GM19239 (cell line): ENCODE measurements at regions not wholly inside any gene's neighbourhood (a gene's known extent, or its start where the extent isn't known, plus 50 kb on each side); places are given as distances from the start of the nearest gene placed in this dataset.
"Not testable (repeated sequence)": the region's sequence is repeated elsewhere in the genome, so short reads cannot be mapped to it uniquely, and the experiment has no call there.

Source experiments
- DNase-seq: peaks from one replicate; pipeline ENCODE4 v3.0.0; 2011; ENCODE audit warnings: low spot score; ENCODE audit not compliant: insufficient read length
- FAIRE-seq: peaks from 2 replicates; lab custom pipeline; 2011; peaks lifted over from hg19 to GRCh38; lab: Jason Lieb, UNC

DNA sequence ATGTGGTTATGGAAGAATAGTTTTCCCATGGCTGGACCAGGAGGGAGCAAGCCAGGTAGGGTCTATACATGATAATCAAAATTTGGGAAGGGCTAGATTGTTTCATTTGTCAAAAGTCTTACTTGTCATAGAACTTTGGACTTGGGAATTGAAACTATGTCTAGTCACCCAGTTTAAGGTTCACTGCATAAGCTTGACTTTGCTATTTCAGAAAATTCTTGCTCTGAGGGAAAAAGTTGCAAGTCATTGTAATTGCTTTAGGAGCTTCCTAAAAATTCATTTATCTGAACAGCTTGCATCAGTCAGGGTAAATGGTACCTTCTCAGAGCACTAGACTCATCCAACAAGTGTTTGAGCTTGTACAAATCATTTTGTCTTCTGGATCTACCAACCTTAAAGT is 1194.7 kb downstream of the GALC start:
- FAIRE-seq (no peak), DNase-seq (no peak)

DNA sequence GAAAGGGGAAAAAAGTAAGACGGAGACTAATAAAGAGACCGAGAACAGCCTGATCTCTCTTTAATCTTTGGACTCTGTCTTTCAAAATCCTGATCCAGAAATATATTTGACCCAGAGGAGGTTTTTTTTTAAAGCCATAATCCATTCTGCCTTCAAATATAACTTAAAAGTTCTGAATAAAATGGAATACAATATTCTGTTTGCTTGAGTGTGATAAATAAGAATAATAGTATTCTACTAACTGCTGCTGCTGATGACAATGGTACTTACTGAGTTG is 1196.0 kb downstream of the GALC start:
- FAIRE-seq, result no peak
- no peak for DNase-seq

DNA sequence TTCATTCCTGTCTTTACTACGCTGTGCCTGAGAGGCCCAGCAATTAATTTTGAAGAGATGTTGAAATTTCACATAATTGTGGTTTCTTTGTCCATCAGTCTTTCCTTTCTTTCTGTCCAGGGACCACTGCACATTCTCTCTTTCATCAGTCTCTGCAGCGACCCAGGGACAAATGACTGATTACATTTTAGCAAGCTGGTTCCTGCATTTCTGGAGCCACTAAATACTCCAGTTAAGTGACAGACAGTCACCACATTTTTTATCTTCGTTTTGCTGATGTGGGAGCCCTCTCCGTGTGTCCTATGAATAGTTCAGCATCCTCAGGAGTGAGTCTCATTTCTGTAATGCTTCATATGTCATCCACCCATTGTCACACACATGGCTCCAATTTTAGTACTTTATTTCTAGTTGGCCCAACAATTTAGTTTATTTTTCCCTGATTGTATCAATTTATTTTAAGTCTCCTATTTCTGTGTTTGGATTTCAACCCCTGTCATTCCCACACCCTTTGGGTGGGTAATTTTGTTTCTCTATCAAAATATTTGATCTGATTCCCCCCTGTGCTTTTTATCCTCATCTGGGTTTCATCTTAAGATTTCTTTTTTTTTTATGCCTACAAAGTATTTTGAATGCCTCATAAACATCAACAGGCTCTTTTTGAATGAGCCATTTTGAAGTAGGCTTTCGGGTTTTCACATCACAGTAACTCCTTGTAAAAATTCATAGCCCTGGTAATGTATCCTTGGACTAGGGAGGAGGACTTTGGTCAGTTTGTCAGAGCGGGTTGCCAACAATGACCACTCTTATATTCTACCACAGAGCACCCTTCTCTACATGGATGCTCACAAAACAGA is 1196.5 kb downstream of the GALC start:
- DNase-seq (no peak), FAIRE-seq (no peak)

DNA sequence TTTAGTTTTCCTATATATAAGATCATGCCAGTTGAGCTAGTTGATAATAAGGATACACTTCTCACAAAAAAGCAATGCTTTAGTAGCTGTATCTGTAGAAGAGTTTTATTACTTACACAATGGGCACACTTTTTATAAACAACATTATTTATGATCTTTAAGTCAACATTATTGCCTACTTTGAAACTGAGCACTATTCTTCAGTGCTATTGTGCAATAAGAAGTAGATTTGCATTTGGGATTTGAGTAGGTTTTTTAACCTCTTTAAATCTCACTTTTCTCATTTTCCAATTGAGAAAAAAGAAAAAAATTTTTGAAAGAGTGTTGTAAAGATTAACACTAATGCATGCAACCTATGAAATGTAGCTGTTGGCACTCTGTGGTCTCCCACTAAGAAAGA is 1198.3 kb downstream of the GALC start:
- FAIRE-seq, result no peak
- DNase-seq, result no peak

DNA sequence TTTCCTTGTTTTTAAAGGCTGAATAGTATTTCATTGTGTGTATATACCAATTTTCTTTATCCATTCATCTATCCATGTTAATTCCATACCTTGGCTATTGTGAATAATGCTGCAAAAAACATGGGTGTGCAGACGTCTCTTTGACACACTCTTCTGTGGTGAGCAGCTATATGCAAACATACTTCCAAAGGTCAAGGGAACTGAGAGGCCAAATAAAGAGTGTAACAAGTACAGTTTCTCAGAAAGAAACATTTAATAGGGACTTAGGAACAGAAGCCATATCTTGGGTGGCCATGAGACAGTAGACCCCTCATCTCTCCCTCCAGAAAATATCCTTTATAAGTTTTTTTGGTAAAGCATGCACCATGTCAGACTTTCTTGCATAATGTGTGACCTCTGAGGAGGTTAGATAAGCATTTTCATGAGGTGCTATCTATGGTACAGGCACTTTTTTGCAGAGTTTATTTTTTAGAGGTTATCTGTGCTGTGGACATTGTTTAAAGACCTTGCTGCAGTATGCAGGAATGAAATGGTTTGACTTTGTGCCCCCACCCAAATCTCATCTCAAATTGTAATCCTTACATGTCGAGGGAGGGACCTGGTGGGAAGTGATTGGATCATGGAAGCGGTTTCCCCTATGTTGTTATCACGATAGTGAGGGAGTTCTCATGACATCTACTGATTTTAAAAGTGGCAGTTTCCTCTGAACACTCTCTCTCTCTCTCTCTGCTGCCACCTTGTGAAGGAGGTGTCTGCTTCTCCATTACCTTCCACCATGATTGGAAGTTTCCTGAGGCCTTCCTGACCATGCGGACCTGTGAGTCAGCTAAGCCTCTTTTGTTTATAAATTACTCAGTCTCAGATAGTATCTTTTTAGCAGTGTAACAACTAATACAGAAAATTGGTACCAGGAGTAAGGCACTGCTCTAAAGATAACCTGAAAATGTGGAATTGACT is 1202.3 kb downstream of the GALC start:
- FAIRE-seq (no peak), DNase-seq (no peak)

DNA sequence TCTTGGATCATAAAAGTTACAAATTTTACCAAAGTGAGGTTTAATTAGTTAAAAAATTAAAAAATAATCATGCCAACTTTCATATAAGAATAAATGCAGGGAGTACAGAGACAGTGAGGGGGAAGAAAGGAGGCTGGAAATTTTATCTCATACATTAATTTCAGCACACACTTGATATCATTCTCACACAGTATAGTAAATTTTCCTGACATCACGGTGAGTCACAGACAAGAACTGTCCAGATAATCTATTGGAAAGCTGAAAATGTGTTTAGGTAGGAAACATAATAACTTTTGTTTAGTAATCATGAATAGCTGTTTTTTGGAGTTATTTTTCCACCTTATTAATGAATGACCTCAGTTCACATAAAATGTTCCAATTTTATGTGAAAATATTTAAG is 1204.8 kb downstream of the GALC start:
- no peak for DNase-seq
- FAIRE-seq, result no peak

DNA sequence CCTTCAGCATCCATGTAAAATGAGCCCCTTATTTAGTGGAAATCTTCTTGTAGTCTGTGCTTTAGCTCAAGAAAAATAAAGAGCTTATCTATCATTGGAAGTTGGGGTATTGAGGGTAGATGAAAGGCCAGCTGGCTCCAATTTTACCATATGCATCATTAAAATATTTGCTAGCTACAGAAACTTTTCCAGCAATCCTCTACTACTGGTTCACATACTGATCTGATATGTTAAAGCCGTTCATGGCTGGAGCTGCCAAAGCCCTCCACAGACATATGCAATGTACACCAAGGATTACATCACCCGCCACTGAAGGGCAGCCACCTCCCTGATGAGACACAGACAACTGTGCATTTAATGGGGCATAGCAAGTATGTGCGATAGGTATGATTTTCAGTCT is 1205.3 kb downstream of the GALC start:
- DNase-seq (no peak), FAIRE-seq (no peak)

DNA sequence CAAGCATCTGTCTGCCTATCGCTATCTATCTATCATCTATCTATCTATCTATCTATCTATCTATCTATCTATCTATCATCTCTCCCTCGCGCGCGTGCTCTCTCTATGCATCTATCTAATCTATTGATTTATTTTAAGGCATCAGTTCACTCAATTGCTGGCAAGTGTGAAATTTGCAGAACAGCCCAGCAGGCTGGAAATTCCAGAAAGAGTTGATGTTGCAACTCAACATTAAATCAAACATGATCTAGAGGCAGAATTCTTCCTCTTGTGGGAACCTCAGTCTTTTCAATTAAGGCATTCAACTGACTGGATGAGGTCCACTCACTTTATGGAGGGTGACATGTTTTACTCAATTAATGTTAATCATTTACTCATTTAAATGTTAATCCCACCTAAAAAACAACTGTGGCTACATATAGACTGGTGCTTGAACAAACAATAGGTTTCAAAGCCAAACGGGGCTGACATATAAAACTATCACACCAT is 1210.8 kb downstream of the GALC start:
- FAIRE-seq, result no peak

DNA sequence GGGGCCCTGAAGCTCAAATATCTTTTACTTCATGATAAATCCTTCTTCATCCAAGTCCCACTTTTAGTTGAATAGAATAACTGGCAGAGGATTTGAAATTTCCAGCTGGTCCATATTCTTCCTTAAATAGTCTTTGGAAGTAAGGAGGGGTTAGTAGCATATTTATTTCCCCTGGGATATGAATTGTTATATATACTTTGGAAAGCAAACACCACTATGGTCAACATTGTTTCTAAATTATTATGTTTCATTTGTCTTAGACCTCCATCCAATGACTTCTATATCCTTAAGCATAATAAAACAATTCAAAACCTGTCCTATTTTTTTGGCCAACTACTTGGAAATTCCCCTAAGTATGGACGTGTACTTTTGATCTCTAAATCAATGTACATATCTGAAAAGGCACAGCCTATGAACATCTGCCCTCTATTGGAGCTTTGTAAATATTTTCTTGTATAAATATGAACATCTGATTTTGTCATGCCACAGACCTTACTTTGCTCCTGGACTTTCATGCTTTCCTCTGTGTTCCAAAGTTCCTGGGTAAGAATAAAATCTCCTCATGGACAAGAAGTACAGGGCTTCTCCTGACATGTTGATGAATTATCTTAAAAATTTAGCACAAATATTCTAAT is 1212.0 kb downstream of the GALC start:
- no peak for FAIRE-seq
- no peak for DNase-seq

More for the DNA sequence above, 1210.8 kb downstream of the GALC start:
- DNase-seq, result no peak

DNA sequence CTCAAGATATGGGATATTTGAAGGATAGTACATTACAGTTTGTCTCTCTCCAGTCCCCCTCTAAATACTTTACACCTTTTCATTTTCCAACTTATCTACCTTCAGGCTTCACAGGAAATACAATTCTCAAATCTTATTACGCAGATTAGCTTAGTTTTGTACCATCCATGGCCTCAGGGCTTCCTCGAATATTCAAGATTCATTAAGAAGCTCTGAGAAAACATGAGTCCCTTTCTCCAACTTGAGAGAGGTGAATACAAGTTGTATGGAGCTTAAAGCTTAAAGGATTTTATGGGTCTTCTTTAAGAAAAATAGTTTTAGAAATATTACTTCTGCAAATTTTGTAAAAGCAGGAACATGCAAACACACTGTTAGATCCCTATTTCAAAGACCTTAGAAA is 1212.5 kb downstream of the GALC start:
- FAIRE-seq (no peak), DNase-seq (no peak)

DNA sequence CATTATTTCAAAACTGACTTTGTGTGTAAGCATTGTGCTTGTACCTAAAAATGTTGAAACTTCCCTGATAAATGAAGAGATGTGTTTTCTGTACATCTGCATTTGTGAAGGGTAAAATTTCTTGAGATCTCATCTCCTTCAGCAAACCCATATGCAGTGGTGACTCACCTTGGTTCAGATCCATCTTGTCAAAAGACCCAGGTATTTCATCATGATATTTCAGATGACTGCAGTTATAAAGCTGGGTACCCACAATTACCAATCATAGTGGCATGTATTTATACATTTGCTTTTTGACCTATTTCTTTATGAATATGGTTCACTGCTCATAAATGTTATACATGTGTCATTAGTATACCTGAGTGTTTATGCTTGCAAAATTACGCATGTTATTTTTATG is 1213.6 kb downstream of the GALC start:
- DNase-seq (no peak), FAIRE-seq (no peak)

DNA sequence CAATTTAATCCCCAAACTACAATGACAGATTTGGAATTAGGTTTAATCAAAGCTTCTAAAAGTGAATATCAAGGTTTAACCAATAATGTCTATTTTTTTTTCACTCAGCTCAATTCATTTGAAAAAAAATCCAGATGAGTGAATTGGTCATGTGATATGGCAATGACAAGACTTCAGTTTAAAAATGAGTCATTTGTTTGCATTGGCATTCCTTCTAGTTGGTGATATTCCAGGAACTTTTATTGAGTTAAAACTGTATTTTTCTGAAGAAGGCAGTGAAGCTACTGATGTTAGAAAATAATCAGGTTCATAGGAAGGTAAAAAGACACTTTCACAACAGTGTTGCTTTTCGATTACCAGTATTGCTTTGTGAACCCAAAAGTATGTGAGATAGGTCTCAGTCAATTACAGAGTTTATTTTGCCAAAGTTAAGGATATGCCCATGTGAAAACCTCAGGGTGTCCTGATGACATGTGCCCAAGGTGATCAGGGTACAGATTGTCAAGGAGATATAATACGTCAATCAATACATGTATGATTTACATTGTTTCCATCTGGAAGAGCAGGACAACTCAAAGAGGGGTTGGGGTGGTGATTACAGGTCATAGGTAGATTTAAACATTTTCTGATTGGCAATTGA is 1214.9 kb downstream of the GALC start:
- DNase-seq, result no peak

DNA sequence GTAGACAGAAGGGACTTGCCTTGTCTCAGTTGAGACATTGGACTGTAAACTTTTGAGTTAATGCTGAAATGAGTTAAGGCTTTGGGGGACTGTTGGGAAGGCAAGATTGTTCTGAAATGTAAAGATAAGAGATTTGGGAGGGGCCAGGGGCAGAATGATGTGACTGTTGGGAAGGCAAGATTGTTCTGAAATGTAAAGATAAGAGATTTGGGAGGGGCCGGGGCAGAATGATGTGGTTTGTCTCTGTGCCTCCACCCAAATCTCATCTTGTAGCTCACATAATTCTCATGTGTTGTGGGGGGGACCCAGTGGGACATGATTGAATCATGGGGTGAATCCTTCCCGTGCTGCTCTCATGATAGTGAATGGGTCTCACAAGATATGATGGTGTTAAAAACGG is 1217.1 kb downstream of the GALC start:
- not testable (repeated sequence) for DNase-seq, FAIRE-seq

More for the DNA sequence above, 1214.9 kb downstream of the GALC start:
- no peak for FAIRE-seq

DNA sequence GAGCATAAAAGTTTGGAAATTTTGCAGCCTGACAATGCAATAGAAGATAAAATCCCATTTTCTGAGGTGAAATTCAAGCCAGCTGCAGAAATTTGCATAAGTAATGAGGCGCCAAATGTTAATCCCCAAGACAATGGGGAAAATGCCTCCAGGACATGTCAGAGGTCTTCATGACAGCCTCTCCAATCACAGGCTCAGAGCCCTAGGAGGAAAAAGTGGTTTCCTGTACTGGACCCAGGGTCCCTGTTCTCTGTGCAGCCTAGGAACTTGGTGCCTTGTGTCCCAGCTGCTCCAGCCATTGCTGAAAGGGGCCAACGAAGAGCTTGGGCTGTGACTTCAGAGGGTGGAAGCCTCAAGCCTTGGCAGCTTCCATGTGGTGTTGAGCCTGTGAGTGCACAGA is 1218.1 kb downstream of the GALC start:
- DNase-seq (no peak), FAIRE-seq (no peak)

DNA sequence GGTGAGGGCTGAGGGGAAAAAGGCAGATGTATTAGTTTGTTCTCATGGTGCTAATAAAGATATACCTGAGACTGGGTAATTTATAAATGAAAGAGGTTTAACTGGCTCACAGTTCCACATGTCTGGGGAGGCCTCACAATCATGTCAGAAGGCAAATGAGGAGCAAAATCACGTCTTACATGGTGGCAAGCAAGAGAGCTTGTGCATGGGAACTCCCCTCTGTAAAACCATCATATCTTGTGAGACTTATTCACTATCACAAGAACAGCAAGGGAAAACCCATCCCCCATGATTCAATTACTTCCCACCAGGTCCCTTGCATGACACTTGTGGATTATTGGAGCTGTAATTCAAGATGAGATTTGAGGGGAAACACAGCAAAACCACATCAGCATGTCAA is 1220.9 kb downstream of the GALC start:
- FAIRE-seq (no peak), DNase-seq (no peak)

DNA sequence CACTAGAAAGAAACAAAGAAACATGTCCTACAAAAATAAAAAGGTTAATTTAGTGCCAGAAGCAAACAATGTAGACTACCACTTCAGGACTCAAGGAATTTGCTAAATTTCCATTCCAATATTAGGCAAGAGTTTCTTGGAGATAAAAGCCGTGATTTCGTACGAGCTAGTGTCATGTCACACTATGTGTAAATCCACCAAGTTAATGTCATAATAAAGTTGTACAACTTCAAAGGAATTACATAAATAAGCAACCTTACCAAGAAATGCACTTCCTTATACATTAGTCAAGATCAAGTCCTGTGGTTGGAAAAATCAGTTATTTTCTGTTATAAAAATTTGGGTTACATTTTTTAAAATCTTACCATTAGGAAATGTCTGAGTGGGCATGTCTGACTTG is 1222.8 kb downstream of the GALC start:
- FAIRE-seq (no peak), DNase-seq (no peak)

DNA sequence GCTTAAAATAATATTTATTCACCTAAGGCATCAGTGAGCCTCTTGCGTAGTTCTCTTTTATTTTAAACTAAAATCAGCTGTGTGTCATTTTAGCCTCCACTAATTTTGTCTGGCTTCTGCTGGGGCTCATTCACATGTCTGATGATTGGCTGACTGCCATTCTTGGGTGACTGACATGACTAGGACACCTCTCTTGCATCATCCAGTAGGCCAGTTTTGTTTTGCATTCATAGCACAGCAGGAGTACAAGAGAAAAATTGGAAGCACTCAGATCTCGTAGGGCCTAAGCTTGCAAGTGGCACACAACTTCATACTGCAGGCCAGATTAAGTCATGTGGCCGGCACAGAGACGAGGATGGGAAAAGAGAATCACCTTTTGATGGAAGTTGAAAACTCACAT is 1226.5 kb downstream of the GALC start:
- FAIRE-seq (no peak), DNase-seq (no peak)

DNA sequence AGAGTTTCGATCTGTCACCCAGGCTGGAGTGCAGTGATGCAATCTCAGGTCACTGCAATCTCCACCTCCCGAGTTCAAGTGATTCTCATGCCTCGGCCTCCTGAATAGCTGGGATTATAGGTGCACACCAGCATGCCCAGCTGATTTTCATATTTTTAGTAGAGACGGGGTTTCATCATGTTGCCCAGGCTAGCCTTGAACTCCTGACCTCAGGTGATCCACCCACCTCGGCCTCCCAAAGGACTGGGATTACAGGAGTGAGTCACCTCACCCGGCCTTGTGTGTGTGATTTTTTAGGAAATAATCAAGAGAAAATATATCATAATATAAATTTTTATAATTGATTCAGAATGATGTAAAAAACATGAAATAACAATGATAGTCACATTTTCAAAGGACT is 1231.4 kb downstream of the GALC start:
- DNase-seq, result no peak
- FAIRE-seq, result no peak

DNA sequence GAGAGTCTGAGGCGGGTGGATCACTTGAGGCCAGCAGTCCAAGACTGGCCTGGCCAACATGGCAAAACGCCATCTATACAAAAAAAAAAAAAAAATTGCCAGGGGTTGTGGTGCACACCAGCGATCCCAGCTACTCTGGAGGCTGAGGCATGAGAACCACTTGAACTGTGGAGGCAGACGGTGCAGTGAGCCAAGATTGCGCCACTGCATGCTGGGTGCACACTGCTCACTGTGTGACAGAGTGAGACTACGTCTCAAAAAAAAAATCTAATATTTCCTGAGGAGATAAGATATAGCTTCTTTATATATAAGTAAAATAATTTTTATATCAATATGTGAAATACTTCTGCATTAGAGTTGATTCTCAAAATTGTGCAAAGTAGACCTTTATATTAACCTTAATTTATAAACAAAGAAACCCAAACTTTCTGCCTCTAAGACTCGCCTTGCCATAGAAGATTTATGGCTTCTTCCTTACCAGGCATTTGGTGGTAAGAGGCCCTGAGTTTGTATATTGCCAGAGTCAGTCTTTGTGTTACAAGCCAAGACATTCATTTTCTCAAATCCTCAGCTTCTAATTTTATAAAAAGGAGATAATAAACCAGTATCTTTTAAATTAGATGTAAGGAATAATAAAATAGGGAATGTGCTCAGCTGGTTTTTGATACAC is 1226.7 kb downstream of the FLRT2 start:
- DNase-seq, result no peak
- no peak for FAIRE-seq

DNA sequence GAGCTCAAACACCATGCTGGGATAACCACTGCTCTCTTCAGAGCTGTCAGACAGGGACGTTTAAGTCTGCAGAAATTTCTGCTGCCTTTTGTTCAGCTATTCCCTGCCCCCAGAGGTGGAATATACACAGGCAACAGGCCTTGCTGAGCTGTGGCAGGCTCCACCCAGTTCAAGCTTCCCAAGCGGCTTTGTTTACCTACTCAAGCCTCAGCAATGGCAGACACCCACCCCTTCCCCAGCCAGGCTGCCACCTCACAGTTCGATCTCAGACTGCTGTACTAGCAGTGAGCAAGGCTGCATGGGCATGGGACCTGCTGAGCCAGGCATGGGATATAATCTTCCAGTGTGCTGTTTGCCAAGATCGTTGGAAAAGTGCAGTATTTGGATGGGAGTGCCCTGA is 1220.5 kb downstream of the FLRT2 start:
- not testable (repeated sequence) for DNase-seq, FAIRE-seq
